ENCODE measurements at regions not wholly inside any gene's neighbourhood (a gene's known extent, or its start where the extent isn't known, plus 50 kb on each side); places are given as distances from the start of the nearest gene placed in this dataset.
"Not testable (repeated sequence)": the region's sequence is repeated elsewhere in the genome, so short reads cannot be mapped to it uniquely, and the experiment has no call there.

- ATAC-seq (no peak), DNase-seq (ENCODE audit: low spot score) (no peak)
Measured at GRCh38 chr3:158026236-158026635, 80.0 kb downstream of the SHOX2 start.

- not testable (repeated sequence) for ATAC-seq; DNase-seq (ENCODE audit: low spot score)
Measured at GRCh38 chr3:158019897-158020296, 86.3 kb downstream of the SHOX2 start.

GRCh38 chr3:158018462-158018861 is 87.8 kb downstream of the SHOX2 start:
- no peak for ATAC-seq
- no peak for DNase-seq (ENCODE audit: low spot score)

GRCh38 chr3:158012901-158013300 is 93.3 kb downstream of the SHOX2 start:
- no peak for ATAC-seq
- no peak for DNase-seq (ENCODE audit: low spot score)

GRCh38 chr3:158005391-158006100 is 100.7 kb downstream of the SHOX2 start:
- ATAC-seq, result no peak
- DNase-seq (ENCODE audit: low spot score), result no peak

GRCh38 chr3:157999246-157999645 is 107.0 kb downstream of the SHOX2 start:
- ATAC-seq (no peak), DNase-seq (ENCODE audit: low spot score) (no peak)

- no peak for DNase-seq (ENCODE audit: low spot score)
- ATAC-seq, result no peak
Measured at GRCh38 chr3:157982359-157982758, 123.9 kb downstream of the SHOX2 start.

- ATAC-seq (no peak), DNase-seq (ENCODE audit: low spot score) (no peak)
Measured at GRCh38 chr3:157981819-157982218, 124.4 kb downstream of the SHOX2 start.

GRCh38 chr3:157979022-157979421 is 127.2 kb downstream of the SHOX2 start:
- ATAC-seq (no peak), DNase-seq (ENCODE audit: low spot score) (no peak)

GRCh38 chr3:157961665-157962064 is 144.6 kb downstream of the SHOX2 start:
- no peak for ATAC-seq

GRCh38 chr3:157958457-157958856 is 147.8 kb downstream of the SHOX2 start:
- ATAC-seq (no peak), DNase-seq (ENCODE audit: low spot score) (no peak)

More at GRCh38 chr3:157961665-157962064, 144.6 kb downstream of the SHOX2 start:
- DNase-seq (ENCODE audit: low spot score), result no peak

GRCh38 chr3:157956850-157957249 is 149.4 kb downstream of the SHOX2 start:
- no peak for DNase-seq (ENCODE audit: low spot score)
- ATAC-seq, result no peak

- ATAC-seq (no peak), DNase-seq (ENCODE audit: low spot score) (no peak)
Measured at GRCh38 chr3:157956176-157956575, 150.0 kb downstream of the SHOX2 start.

GRCh38 chr3:157953565-157953964 is 152.7 kb downstream of the SHOX2 start:
- DNase-seq (ENCODE audit: low spot score) (no peak), ATAC-seq (no peak)

- ATAC-seq (no peak), DNase-seq (ENCODE audit: low spot score) (no peak)
Measured at GRCh38 chr3:157948605-157949383, 157.4 kb downstream of the SHOX2 start.

- DNase-seq (ENCODE audit: low spot score) (no peak), ATAC-seq (no peak)
Measured at GRCh38 chr3:157939166-157939565, 167.1 kb downstream of the SHOX2 start.

GRCh38 chr3:157938154-157938779 is 168.0 kb downstream of the SHOX2 start:
- ATAC-seq (no peak), DNase-seq (ENCODE audit: low spot score) (no peak)

GRCh38 chr3:157931517-157931916 is 174.7 kb downstream of the SHOX2 start:
- no peak for ATAC-seq
- no peak for DNase-seq (ENCODE audit: low spot score)

- DNase-seq (ENCODE audit: low spot score) (no peak), ATAC-seq (no peak)
Measured at GRCh38 chr3:157930000-157930780, 176.0 kb downstream of the SHOX2 start.

- ATAC-seq, result no peak
Measured at GRCh38 chr3:157926822-157927221, 179.4 kb downstream of the SHOX2 start.

GRCh38 chr3:157922614-157923013 is 183.6 kb downstream of the SHOX2 start:
- DNase-seq (ENCODE audit: low spot score) (no peak), ATAC-seq (no peak)

More at GRCh38 chr3:157926822-157927221, 179.4 kb downstream of the SHOX2 start:
- DNase-seq (ENCODE audit: low spot score), result no peak
